Astrocyte (in vitro differentiated cells and primary cell): ENCODE measurements at regions not wholly inside any gene's neighbourhood (a gene's known extent, or its start where the extent isn't known, plus 50 kb on each side); places are given as distances from the start of the nearest gene placed in this dataset.

Source experiments
- EZH2 ChIP-seq: IDR thresholded peaks from 2 replicates; pipeline ENCODE4 v1.6.1; 2012; ENCODE audit warnings: mild to moderate bottlenecking, low read length, inconsistent platforms; ENCODE audit not compliant: insufficient read depth
- TF ChIP-seq, protein P1 (sequence below): IDR thresholded peaks from 2 replicates; pipeline ENCODE4 v1.5.1; 2011; ENCODE audit warnings: low read depth, mild to moderate bottlenecking, inconsistent platforms, low read length, moderate library complexity; ENCODE audit not compliant: insufficient read depth

DNA sequence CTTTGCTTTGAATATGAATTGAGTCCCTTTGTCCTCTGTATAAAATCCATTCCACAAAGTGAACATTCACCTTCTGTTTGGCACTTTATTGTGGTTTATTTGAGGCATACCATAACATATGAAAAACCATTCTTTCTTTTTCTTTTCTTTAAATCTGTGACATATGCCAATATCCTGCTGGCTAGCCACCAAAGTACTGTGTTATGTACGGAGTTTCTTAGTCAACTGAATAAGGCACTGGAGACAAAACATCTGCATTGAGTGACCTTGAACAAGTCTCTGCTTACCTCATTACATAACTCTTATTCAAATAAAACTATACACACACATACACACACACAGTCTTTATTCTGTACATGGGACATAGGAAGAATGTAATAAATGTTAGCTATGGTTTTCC lies 872.8 kb downstream of the C4orf33 start:
- TF ChIP-seq, protein P1, sequence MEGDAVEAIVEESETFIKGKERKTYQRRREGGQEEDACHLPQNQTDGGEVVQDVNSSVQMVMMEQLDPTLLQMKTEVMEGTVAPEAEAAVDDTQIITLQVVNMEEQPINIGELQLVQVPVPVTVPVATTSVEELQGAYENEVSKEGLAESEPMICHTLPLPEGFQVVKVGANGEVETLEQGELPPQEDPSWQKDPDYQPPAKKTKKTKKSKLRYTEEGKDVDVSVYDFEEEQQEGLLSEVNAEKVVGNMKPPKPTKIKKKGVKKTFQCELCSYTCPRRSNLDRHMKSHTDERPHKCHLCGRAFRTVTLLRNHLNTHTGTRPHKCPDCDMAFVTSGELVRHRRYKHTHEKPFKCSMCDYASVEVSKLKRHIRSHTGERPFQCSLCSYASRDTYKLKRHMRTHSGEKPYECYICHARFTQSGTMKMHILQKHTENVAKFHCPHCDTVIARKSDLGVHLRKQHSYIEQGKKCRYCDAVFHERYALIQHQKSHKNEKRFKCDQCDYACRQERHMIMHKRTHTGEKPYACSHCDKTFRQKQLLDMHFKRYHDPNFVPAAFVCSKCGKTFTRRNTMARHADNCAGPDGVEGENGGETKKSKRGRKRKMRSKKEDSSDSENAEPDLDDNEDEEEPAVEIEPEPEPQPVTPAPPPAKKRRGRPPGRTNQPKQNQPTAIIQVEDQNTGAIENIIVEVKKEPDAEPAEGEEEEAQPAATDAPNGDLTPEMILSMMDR = no peak
- TF ChIP-seq EZH2 = no peak
